GM12878 (cell line): ENCODE measurements at regions not wholly inside any gene's neighbourhood (a gene's known extent, or its start where the extent isn't known, plus 50 kb on each side); places are given as distances from the start of the nearest gene placed in this dataset.

Source experiments
- ATAC-seq: fragments of 200-7000 bp; cut with Tn5 transposase; 3 replicates; pipeline ENCODE4 v1.9.1; 2020; ENCODE audit warnings: mild to moderate bottlenecking, moderate library complexity
- BruUV-seq: library from RNA; stranded (reverse); fragments of 400-500 nt; replicated peaks from 2 replicates; lab custom pipeline; 2021; lab: Mats Ljungman, UMichigan
- CTCF ChIA-PET: fragments of 300-600 bp; sonication (Branson Sonifier 250); formaldehyde crosslinking; extraction: SDS; loops from one replicate; lab custom pipeline; 2021; ENCODE audit warnings: inconsistent platforms; lab: Yijun Ruan, JAX
- POLR2A ChIA-PET: fragments of 350-600 bp; formaldehyde crosslinking; extraction: SDS; loops from one replicate; lab custom pipeline; 2021; ENCODE audit warnings: inconsistent platforms; lab: Charles Lee
- RAD21 ChIA-PET: fragments of 300-600 bp; sonication (Branson Sonifier 250); formaldehyde crosslinking; loops from one replicate; lab custom pipeline; 2023; ENCODE audit warnings: antibody characterized with exemption; ENCODE audit not compliant: unreplicated experiment; lab: Charles Lee
- SMC1A ChIA-PET: fragments of 300-600 bp; sonication (Branson Sonifier 250); formaldehyde crosslinking; loops from one replicate; lab custom pipeline; 2023; ENCODE audit not compliant: unreplicated experiment, uncharacterized antibody; lab: Charles Lee
- DNase-seq: peaks from one replicate; pipeline ENCODE4 v3.0.0-alpha.2; 2011; ENCODE audit warnings: low read depth, low spot score
- FAIRE-seq: peaks from 3 replicates; lab custom pipeline; 2011; peaks lifted over from hg19 to GRCh38; lab: Jason Lieb, UNC
- H2AFZ ChIP-seq: 2 replicates; pipeline ENCODE4 v1.6.0; 2011; ENCODE audit warnings: low read depth, low read length, control low read depth; ENCODE audit not compliant: control insufficient read depth
- H3K27ac ChIP-seq: 2 replicates; pipeline ENCODE4 v1.5.1; 2011; ENCODE audit warnings: control low read depth; ENCODE audit not compliant: control insufficient read depth, insufficient read depth
- H3K27me3 ChIP-seq, 2 experiments: replicated peaks in 1 of 2; 2 replicates each; pipeline versions ENCODE4 v1.6.0 to v1.6.1; 2011; ENCODE audit warnings: low read length in 1 of 2; ENCODE audit not compliant: control insufficient read depth in 2 of 2, insufficient read depth in 2 of 2
- H3K36me3 ChIP-seq, 2 experiments: 2 replicates each; pipeline ENCODE4 v1.5.1; 2011; ENCODE audit warnings: low read length in 1 of 2; ENCODE audit not compliant: control insufficient read depth in 2 of 2, insufficient read depth in 2 of 2
- H3K4me1 ChIP-seq: 2 replicates; pipeline ENCODE4 v1.6.1; 2011; ENCODE audit warnings: mild to moderate bottlenecking, low read length, moderate library complexity, mixed read lengths; ENCODE audit not compliant: control insufficient read depth, insufficient read depth
- H3K4me2 ChIP-seq: 2 replicates; pipeline ENCODE4 v1.6.0; 2011; ENCODE audit warnings: control low read depth; ENCODE audit not compliant: control insufficient read depth, insufficient read depth
- H3K4me3 ChIP-seq: fragments of 200-600 bp; sonication (generic); 2 replicates; pipeline ENCODE4 v1.5.1; 2016
- H3K79me2 ChIP-seq: 2 replicates; pipeline ENCODE4 v1.6.0; 2011; ENCODE audit warnings: low read length; ENCODE audit not compliant: control insufficient read depth, insufficient read depth
- H3K9ac ChIP-seq: 2 replicates; pipeline ENCODE4 v1.8.0; 2011; ENCODE audit warnings: low read length, control low read depth, mixed read lengths; ENCODE audit not compliant: control insufficient read depth, insufficient read depth
- H3K9me3 ChIP-seq: replicated peaks from 3 replicates; pipeline ENCODE4 v1.5.1; 2011; ENCODE audit warnings: mild to moderate bottlenecking, low read length; ENCODE audit not compliant: control insufficient read depth, insufficient read depth
- H4K20me1 ChIP-seq: 2 replicates; pipeline ENCODE4 v1.6.0; 2011; ENCODE audit not compliant: control insufficient read depth, insufficient read depth
- CBX3 ChIP-seq: fragments of 200-600 bp; sonication (generic); IDR thresholded peaks from 2 replicates; pipeline ENCODE4 v1.6.1; 2016; ENCODE audit warnings: low read depth, borderline replicate concordance
- PAX8 ChIP-seq: fragments of 450-650 bp; IDR thresholded peaks from 2 replicates; pipeline ENCODE4 v1.6.1; 2017; ENCODE audit warnings: mild to moderate bottlenecking, moderate library complexity
- POLR2A ChIP-seq: IDR thresholded peaks from 2 replicates; pipeline ENCODE4 v1.6.1; 2011; ENCODE audit warnings: low read depth, mild to moderate bottlenecking, low read length
- ZNF217 ChIP-seq: fragments of 450-650 bp; IDR thresholded peaks from 2 replicates; pipeline ENCODE4 v1.6.1; 2017; ENCODE audit warnings: antibody characterized with exemption, mild to moderate bottlenecking
- ZNF384 ChIP-seq: IDR thresholded peaks from 2 replicates; pipeline ENCODE4 v1.6.1; 2012; ENCODE audit warnings: low read depth, mild to moderate bottlenecking, low read length, improper control_type of control experiment, borderline replicate concordance
- WGBS: methylation state at CpG from one replicate; pipeline ENCODE4 v1.1.6; 2016; ENCODE audit warnings: low lambda C conversion rate; ENCODE audit not compliant: insufficient replicate concordance, insufficient coverage; ENCODE audit errors: missing lambda C conversion rate; 5-methylcytosine and 5-hydroxymethylcytosine counted together
- in situ Hi-C: fragments of 300-500 bp; cut with MboI; formaldehyde crosslinking; loops from 9 replicates; pipeline ENCODE4 v1.14.3; 2018; ENCODE audit warnings: mixed read lengths
- intact Hi-C: fragments of 100-400 bp; cut with micrococcal nuclease; formaldehyde crosslinking; loops from one replicate; pipeline ENCODE4 v1.14.2; 2022; ENCODE audit not compliant: unreplicated experiment
- TF ChIP-seq, protein P1 (sequence below): fragments of 450-650 bp; IDR thresholded peaks from 2 replicates; pipeline ENCODE4 v1.6.1; 2017; ENCODE audit warnings: borderline replicate concordance

DNA sequence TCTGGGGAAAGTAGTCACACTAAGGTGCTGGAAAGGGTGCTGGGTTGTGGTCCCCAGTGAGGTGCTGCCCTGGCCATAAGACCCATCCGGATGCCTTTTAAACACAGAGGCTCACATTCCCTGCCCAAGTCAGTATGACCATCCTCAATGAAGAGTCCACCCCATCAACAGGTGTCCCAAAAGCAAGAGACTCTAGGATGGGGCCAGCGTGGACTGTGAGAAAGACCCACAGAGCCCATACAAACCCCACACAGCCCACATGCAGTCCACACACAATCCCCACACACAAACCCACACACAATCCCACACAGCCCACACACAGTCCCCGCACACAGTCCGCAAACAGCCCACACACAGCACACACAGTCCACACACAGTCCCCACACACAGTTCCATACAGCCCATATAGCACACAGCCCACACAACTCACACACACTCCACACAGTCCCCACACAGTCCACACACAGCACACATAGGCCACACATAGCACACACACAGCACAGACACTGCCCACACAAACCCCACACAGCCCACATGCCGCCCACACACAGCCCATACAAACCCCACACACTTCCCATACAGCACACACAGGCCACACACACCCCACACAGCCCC is 241.4 kb upstream of the SALL3 start:
- no peak for TF ChIP-seq PAX8
- no peak for TF ChIP-seq ZNF384
- TF ChIP-seq CBX3, result no peak
- H3K4me3 ChIP-seq, result no peak overlapping the region
- WGBS, result 53% methylated on average over 5 of the region's 5 CpGs
- ATAC-seq (no peak), FAIRE-seq (no peak), DNase-seq (no peak)
- no peaks in the 10 kb centered on the region for H3K79me2 ChIP-seq
- H3K9ac ChIP-seq, result no peak overlapping the region
- H3K27me3 ChIP-seq, result no peaks in the 10 kb centered on the region
- no peak overlapping the region for H2AFZ ChIP-seq
- intact Hi-C loops (no loop called here), in situ Hi-C loops (no loop called here)
- no peaks in the 10 kb centered on the region; the same call in 2 of the 3 replicates for H3K9me3 ChIP-seq
- ChIA-PET SMC1A (no interaction called here), POLR2A (no interaction called here), CTCF (no interaction called here), RAD21 (no interaction called here)
- no peaks in the 10 kb centered on the region for H3K36me3 ChIP-seq
- no peak overlapping the region for H3K27ac ChIP-seq
- no TSS peak for BruUV-seq
- H3K4me2 ChIP-seq, result no peak overlapping the region
- no peaks in the 10 kb centered on the region for H4K20me1 ChIP-seq
- no peaks in the 10 kb centered on the region for H3K4me1 ChIP-seq

DNA sequence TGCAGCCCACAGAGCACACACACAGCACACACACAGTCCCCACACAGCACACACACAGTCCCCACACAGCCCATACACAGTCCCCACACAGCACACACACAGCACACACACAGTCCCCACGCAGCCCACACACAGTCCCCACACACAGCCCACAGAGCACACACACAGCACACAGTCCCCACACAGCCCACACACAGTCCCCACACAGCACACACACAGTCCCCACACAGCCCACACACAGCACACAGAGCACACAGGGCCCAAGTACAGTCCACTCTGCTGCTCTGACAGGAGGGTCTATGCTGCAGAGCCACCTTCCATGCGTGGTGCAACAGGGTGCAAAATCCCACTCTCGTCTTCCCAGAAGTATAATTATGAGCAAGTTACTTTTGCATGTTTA is 240.5 kb upstream of the SALL3 start:
- POLR2A ChIA-PET, result no interaction called here
- TF ChIP-seq, protein P1, sequence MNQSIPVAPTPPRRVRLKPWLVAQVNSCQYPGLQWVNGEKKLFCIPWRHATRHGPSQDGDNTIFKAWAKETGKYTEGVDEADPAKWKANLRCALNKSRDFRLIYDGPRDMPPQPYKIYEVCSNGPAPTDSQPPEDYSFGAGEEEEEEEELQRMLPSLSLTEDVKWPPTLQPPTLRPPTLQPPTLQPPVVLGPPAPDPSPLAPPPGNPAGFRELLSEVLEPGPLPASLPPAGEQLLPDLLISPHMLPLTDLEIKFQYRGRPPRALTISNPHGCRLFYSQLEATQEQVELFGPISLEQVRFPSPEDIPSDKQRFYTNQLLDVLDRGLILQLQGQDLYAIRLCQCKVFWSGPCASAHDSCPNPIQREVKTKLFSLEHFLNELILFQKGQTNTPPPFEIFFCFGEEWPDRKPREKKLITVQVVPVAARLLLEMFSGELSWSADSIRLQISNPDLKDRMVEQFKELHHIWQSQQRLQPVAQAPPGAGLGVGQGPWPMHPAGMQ, result no peak
- no peak for TF ChIP-seq ZNF217
- TF ChIP-seq POLR2A, result no peak
- H3K9ac ChIP-seq, result no peak overlapping the region
- in situ Hi-C loops (no loop called here), intact Hi-C loops (no loop called here)
- H3K4me2 ChIP-seq, result no peak overlapping the region
- no peak overlapping the region for H3K27ac ChIP-seq
- WGBS, result 33% methylated on average over 2 of the region's 3 CpGs
- no peak overlapping the region for H3K4me3 ChIP-seq
- SMC1A ChIA-PET, result no interaction called here
- no peak overlapping the region for H2AFZ ChIP-seq
- H4K20me1 ChIP-seq, result no peaks in the 10 kb centered on the region
- FAIRE-seq (no peak), ATAC-seq (no peak), DNase-seq (no peak)
- CTCF ChIA-PET, result no interaction called here
- H3K36me3 ChIP-seq, result no peaks in the 10 kb centered on the region
- H3K4me1 ChIP-seq, result no peaks in the 10 kb centered on the region
- no peaks in the 10 kb centered on the region for H3K27me3 ChIP-seq
- BruUV-seq, result no TSS peak
- H3K9me3 ChIP-seq, result no peaks in the 10 kb centered on the region; the same call in 2 of the 3 replicates
- H3K79me2 ChIP-seq, result no peaks in the 10 kb centered on the region
- RAD21 ChIA-PET, result no interaction called here
